GM23338 (cell line): ENCODE measurements at regions not wholly inside any gene's neighbourhood (a gene's known extent, or its start where the extent isn't known, plus 50 kb on each side); places are given as distances from the start of the nearest gene placed in this dataset.

Experiments
- ATAC-seq: fragments of 200-7000 bp; cut with Tn5 transposase; 3 replicates; pipeline ENCODE4 v1.9.1; 2020
- DNase-seq: peaks from one replicate; pipeline ENCODE4 v3.0.0-alpha.2; 2015; ENCODE audit warnings: low spot score
- H2AFZ ChIP-seq: fragments of 200-600 bp; sonication (generic); 2 replicates; pipeline ENCODE4 v1.8.0; 2016; ENCODE audit warnings: antibody characterized with exemption, mild to moderate bottlenecking, moderate library complexity
- H3F3A ChIP-seq: fragments of 200-600 bp; sonication (generic); replicated peaks from 2 replicates; pipeline ENCODE4 v1.8.0; 2017; ENCODE audit warnings: antibody characterized with exemption, mixed run types, low read depth
- H3K27ac ChIP-seq: fragments of 200-600 bp; sonication (generic); 2 replicates; pipeline ENCODE4 v1.6.1; 2016; ENCODE audit warnings: low read depth
- H3K27me3 ChIP-seq: fragments of 200-600 bp; sonication (generic); 2 replicates; pipeline ENCODE4 v1.8.0; 2016; ENCODE audit warnings: mild to moderate bottlenecking, mixed run types, moderate library complexity; ENCODE audit not compliant: insufficient read depth
- H3K36me3 ChIP-seq: fragments of 200-600 bp; sonication (generic); 2 replicates; pipeline ENCODE4 v1.8.0; 2016; ENCODE audit warnings: mild to moderate bottlenecking; ENCODE audit not compliant: insufficient read depth
- H3K4me1 ChIP-seq: fragments of 200-600 bp; sonication (generic); 2 replicates; pipeline ENCODE4 v1.8.0; 2016; ENCODE audit warnings: mild to moderate bottlenecking, moderate library complexity; ENCODE audit not compliant: insufficient read depth
- H3K4me2 ChIP-seq: fragments of 200-600 bp; sonication (generic); 2 replicates; pipeline ENCODE4 v1.7.1; 2017; ENCODE audit warnings: mixed run types
- H3K4me3 ChIP-seq: fragments of 200-600 bp; sonication (generic); 2 replicates; pipeline ENCODE4 v1.6.1; 2016; ENCODE audit warnings: mixed run types
- H3K79me2 ChIP-seq: fragments of 200-600 bp; sonication (generic); replicated peaks from 2 replicates; pipeline ENCODE4 v1.8.0; 2017; ENCODE audit warnings: mild to moderate bottlenecking; ENCODE audit not compliant: insufficient read depth
- H3K9me2 ChIP-seq: fragments of 200-600 bp; sonication (generic); 2 replicates; pipeline ENCODE4 v1.8.0; 2017; ENCODE audit not compliant: insufficient read depth
- H4K20me1 ChIP-seq: fragments of 200-600 bp; sonication (generic); replicated peaks from 2 replicates; pipeline ENCODE4 v1.8.0; 2017; ENCODE audit warnings: mild to moderate bottlenecking; ENCODE audit not compliant: insufficient read depth
- H3K27ac Mint-ChIP-seq: 2 replicates; pipeline ENCODE4 v1.8.0; 2020; ENCODE audit warnings: inconsistent platforms, mild to moderate bottlenecking, moderate library complexity, mixed read lengths
- H3K27me3 Mint-ChIP-seq: 3 replicates; pipeline ENCODE4 v1.8.0; 2022; ENCODE audit warnings: low read depth, mild to moderate bottlenecking, moderate library complexity, mixed read lengths, inconsistent platforms; ENCODE audit not compliant: insufficient read depth, poor library complexity
- H3K36me3 Mint-ChIP-seq: 3 replicates; pipeline ENCODE4 v1.8.0; 2021; ENCODE audit warnings: low read depth, mild to moderate bottlenecking, inconsistent platforms, moderate library complexity, mixed read lengths
- H3K4me1 Mint-ChIP-seq: 3 replicates; pipeline ENCODE4 v1.8.0; 2020; ENCODE audit warnings: mild to moderate bottlenecking, inconsistent platforms, mixed read lengths
- H3K4me3 Mint-ChIP-seq: 3 replicates; pipeline ENCODE4 v1.8.0; 2021; ENCODE audit warnings: moderate library complexity, mild to moderate bottlenecking, inconsistent platforms, mixed read lengths
- H3K9me3 Mint-ChIP-seq: 3 replicates; pipeline ENCODE4 v1.8.0; 2020; ENCODE audit warnings: moderate library complexity, mild to moderate bottlenecking, inconsistent platforms, mixed read lengths
- ETS1 ChIP-seq: IDR thresholded peaks from 2 replicates; pipeline ENCODE4 v1.6.1; 2016; ENCODE audit warnings: antibody characterized with exemption
- EZH2 ChIP-seq: fragments of 200-600 bp; sonication (generic); IDR thresholded peaks from one replicate; pipeline ENCODE4 v1.8.0; 2017; ENCODE audit warnings: antibody characterized with exemption, mild to moderate bottlenecking, low read depth; ENCODE audit not compliant: unreplicated experiment
- JUNB ChIP-seq: IDR thresholded peaks from one replicate; pipeline ENCODE4 v1.6.1; 2016; ENCODE audit warnings: antibody characterized with exemption; ENCODE audit not compliant: unreplicated experiment
- NANOG ChIP-seq: IDR thresholded peaks from 2 replicates; pipeline ENCODE4 v1.6.1; 2016; ENCODE audit warnings: antibody characterized with exemption, borderline replicate concordance
- ZNF462 ChIP-seq: fragments of 250-450 bp; sonication (Bioruptor Pico); IDR thresholded peaks from 2 replicates; pipeline ENCODE4 v1.5.0; 2020; ENCODE audit warnings: mild to moderate bottlenecking, moderate library complexity
- TF ChIP-seq, protein P1 (sequence below): IDR thresholded peaks from one replicate; pipeline ENCODE4 v1.6.1; 2018; ENCODE audit warnings: antibody characterized with exemption; ENCODE audit not compliant: unreplicated experiment

DNA sequence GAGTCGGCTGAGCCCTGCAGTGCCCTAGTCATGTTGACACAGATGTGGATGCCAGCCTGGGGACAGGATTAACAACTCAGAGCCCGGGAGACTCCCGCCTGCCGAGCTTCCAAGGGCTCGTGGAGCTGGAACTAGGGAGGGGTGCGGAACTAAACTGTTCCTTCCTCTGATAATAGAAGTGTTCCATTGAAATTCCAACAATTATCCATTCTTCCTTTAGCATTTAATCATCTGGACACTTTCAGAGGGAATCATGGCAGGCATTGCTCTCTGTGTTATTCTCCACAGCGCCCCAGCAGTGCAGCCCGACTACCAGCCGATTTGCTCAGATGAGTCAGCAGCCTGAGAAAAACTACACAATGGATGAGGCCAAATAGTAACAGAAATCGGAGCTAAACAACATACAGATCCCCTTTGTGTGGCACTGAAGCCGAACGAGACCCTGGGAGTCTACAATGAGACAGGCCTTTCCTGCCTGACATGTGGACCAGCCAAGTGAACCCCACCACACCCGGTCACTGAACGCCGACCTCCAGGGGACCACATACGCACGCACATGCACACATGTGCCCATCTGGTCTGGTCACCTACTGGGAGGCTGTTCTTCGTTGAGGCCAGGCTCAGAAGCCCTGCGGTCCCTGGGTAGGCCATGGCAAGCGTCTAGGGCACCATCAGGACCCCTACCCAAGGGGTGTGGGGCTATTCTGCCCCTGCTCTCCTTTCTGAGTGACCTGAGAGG, 238.4 kb upstream of the AFDN start (continued):
- TF ChIP-seq ZNF462 (CRISPR knock-in tag), result no peak
- TF ChIP-seq, protein P1, sequence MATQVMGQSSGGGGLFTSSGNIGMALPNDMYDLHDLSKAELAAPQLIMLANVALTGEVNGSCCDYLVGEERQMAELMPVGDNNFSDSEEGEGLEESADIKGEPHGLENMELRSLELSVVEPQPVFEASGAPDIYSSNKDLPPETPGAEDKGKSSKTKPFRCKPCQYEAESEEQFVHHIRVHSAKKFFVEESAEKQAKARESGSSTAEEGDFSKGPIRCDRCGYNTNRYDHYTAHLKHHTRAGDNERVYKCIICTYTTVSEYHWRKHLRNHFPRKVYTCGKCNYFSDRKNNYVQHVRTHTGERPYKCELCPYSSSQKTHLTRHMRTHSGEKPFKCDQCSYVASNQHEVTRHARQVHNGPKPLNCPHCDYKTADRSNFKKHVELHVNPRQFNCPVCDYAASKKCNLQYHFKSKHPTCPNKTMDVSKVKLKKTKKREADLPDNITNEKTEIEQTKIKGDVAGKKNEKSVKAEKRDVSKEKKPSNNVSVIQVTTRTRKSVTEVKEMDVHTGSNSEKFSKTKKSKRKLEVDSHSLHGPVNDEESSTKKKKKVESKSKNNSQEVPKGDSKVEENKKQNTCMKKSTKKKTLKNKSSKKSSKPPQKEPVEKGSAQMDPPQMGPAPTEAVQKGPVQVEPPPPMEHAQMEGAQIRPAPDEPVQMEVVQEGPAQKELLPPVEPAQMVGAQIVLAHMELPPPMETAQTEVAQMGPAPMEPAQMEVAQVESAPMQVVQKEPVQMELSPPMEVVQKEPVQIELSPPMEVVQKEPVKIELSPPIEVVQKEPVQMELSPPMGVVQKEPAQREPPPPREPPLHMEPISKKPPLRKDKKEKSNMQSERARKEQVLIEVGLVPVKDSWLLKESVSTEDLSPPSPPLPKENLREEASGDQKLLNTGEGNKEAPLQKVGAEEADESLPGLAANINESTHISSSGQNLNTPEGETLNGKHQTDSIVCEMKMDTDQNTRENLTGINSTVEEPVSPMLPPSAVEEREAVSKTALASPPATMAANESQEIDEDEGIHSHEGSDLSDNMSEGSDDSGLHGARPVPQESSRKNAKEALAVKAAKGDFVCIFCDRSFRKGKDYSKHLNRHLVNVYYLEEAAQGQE, result no peak

- Histone ChIP-seq H4K20me1 (no peaks in the 10 kb centered on the region), H3K27me3 (no peaks in the 10 kb centered on the region), H3K4me2 (no peak overlapping the region), H3K27ac (no peak overlapping the region), H2AFZ (no peak overlapping the region), H3F3A (no peaks in the 10 kb centered on the region), H3K4me3 (no peak overlapping the region), H3K36me3 (no peaks in the 10 kb centered on the region), H3K9me2 (no peaks in the 10 kb centered on the region), H3K4me1 (no peaks in the 10 kb centered on the region), H3K79me2 (no peaks in the 10 kb centered on the region)
- Mint-ChIP-seq H3K27ac (no peak overlapping the region), H3K27me3 (no peaks in the 10 kb centered on the region), H3K4me3 (no peak overlapping the region), H3K9me3 (peaks cover 10% of the 10 kb centered on the region; the same call in 2 of the 3 replicates), H3K4me1 (no peaks in the 10 kb centered on the region), H3K36me3 (no peaks in the 10 kb centered on the region; the same call in 1 of the 3 replicates)
- ATAC-seq (no peak), DNase-seq (no peak)
- TF ChIP-seq JUNB (no peak), NANOG (no peak), ETS1 (no peak), EZH2 (no peak)
- TF ChIP-seq, protein P1, result no peak
Measured at GRCh38 chr6:167588920-167589614, 237.6 kb upstream of the AFDN start.
